ENCODE measurements at regions not wholly inside any gene's neighbourhood (a gene's known extent, or its start where the extent isn't known, plus 50 kb on each side); places are given as distances from the start of the nearest gene placed in this dataset.

GRCh38 chr2:103464831-103465230, 703.0 kb downstream of the TMEM182 start:
- intact Hi-C loops (cut with DNase I; ENCODE audit: low total_unique reads): no loop called here
- Histone ChIP-seq H3K4me1 (no peaks in the 10 kb centered on the region), H3K27me3 (no peaks in the 10 kb centered on the region), H3K27ac (no peak overlapping the region), H3K4me3 (no peak overlapping the region), H3K9me3 (no peaks in the 10 kb centered on the region), H3K36me3 (no peaks in the 10 kb centered on the region)
- WGBS, 2 donors (ENCODE audit: low coverage in 1 of 2): 65 to 80% methylated on average over 7 of the region's 7 CpGs
- in situ Hi-C loops (cut with MboI; ENCODE audit: low pct_ligation_motif_present in 1 of 4, low pct_unique_long_range_greater_than_20kb in 1 of 4, low sequenced_read_pairs in 3 of 4): no loop called here
- DNase-seq: no peak
- TF ChIP-seq, protein P1, sequence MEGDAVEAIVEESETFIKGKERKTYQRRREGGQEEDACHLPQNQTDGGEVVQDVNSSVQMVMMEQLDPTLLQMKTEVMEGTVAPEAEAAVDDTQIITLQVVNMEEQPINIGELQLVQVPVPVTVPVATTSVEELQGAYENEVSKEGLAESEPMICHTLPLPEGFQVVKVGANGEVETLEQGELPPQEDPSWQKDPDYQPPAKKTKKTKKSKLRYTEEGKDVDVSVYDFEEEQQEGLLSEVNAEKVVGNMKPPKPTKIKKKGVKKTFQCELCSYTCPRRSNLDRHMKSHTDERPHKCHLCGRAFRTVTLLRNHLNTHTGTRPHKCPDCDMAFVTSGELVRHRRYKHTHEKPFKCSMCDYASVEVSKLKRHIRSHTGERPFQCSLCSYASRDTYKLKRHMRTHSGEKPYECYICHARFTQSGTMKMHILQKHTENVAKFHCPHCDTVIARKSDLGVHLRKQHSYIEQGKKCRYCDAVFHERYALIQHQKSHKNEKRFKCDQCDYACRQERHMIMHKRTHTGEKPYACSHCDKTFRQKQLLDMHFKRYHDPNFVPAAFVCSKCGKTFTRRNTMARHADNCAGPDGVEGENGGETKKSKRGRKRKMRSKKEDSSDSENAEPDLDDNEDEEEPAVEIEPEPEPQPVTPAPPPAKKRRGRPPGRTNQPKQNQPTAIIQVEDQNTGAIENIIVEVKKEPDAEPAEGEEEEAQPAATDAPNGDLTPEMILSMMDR (IDR thresholded peaks at IDR 0.05): no peak
- TF ChIP-seq POLR2AphosphoS5 (IDR thresholded peaks at IDR 0.05): no peak
- no peak for TF ChIP-seq POLR2A (IDR thresholded peaks at IDR 0.05)
- no peak for TF ChIP-seq EP300 (IDR thresholded peaks at IDR 0.05; ENCODE audit: low read depth)

DNA sequence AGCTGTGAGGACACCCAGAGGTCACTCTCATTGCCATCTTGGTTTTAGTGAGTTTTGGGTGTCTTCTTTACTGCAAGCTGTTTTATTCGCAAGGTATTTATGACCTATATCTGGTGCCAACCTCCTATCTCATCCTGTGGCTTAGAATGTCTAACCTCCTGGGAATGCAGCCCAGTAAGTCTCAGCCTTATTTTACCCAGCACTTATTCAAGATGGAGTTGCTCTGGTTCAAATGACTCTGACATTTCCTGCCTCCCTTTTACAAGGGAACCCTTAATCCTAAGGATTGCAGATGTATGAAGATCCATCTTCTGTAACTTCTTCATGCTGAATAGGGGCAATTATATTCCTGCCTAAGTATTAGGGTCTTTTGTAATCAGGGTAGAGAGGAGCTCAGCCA, 708.0 kb downstream of the TMEM182 start:
- TF ChIP-seq POLR2AphosphoS5 (IDR thresholded peaks at IDR 0.05): no peak
- no peak for TF ChIP-seq POLR2A (IDR thresholded peaks at IDR 0.05)
- TF ChIP-seq, protein P1 (IDR thresholded peaks at IDR 0.05): no peak
- no peak for TF ChIP-seq EP300 (IDR thresholded peaks at IDR 0.05; ENCODE audit: low read depth)
- Histone ChIP-seq H3K36me3 (no peaks in the 10 kb centered on the region), H3K4me3 (no peak overlapping the region), H3K4me1 (no peaks in the 10 kb centered on the region), H3K27ac (no peak overlapping the region), H3K9me3 (no peaks in the 10 kb centered on the region), H3K27me3 (no peaks in the 10 kb centered on the region)
- intact Hi-C loops (cut with DNase I; ENCODE audit: low total_unique reads): no loop called here
- DNase-seq: no peak
- 95% methylated on average over 1 of the region's 1 CpG; no CpG with 5 or more reads in 1 of the 2 donors for WGBS, 2 donors (ENCODE audit: low coverage in 1 of 2)
- in situ Hi-C loops (cut with MboI; ENCODE audit: low pct_ligation_motif_present in 1 of 4, low pct_unique_long_range_greater_than_20kb in 1 of 4, low sequenced_read_pairs in 3 of 4): no loop called here

DNA sequence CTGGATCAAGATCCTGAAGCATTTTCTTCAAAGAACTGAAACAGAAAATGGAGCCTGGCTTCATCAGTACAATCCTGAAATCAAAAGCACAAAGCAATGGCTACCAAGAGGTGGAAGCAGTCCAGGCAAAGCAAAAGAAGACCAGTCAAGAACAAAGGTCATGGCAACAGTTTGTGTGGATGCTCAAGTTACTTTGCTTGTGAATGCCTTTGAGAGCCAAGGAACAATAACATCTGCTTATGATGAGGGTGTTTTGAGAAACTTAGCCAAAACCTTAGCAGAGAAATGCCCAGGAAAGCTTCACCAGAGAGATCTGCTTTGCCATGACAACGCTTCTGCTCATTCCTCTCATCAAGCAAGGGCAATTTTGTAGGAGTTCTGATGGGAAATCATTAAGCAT, 723.1 kb downstream of the TMEM182 start:
- Histone ChIP-seq H3K27me3 (no peaks in the 10 kb centered on the region), H3K4me1 (no peaks in the 10 kb centered on the region), H3K4me3 (no peak overlapping the region), H3K27ac (no peak overlapping the region), H3K36me3 (no peaks in the 10 kb centered on the region), H3K9me3 (no peaks in the 10 kb centered on the region)
- DNase-seq: no peak
- in situ Hi-C loops (cut with MboI; ENCODE audit: low pct_ligation_motif_present in 1 of 4, low pct_unique_long_range_greater_than_20kb in 1 of 4, low sequenced_read_pairs in 3 of 4) (no loop called here), intact Hi-C loops (cut with DNase I; ENCODE audit: low total_unique reads) (no loop called here)
- TF ChIP-seq EP300 (IDR thresholded peaks at IDR 0.05; ENCODE audit: low read depth): no peak
- TF ChIP-seq POLR2AphosphoS5 (IDR thresholded peaks at IDR 0.05): no peak
- TF ChIP-seq POLR2A (IDR thresholded peaks at IDR 0.05): no peak
- TF ChIP-seq, protein P1 (IDR thresholded peaks at IDR 0.05): no peak
- WGBS, 2 donors (ENCODE audit: low coverage in 1 of 2): 57 to 80% methylated on average over 1 of the region's 1 CpG

- H3K36me3 ChIP-seq: no peaks in the 10 kb centered on the region
- H3K27me3 ChIP-seq: no peaks in the 10 kb centered on the region
- DNase-seq: no peak
- WGBS, 2 donors (ENCODE audit: low coverage in 1 of 2): 58 to 64% methylated on average over 1 of the region's 1 CpG
- in situ Hi-C loops (cut with MboI; ENCODE audit: low pct_ligation_motif_present in 1 of 4, low pct_unique_long_range_greater_than_20kb in 1 of 4, low sequenced_read_pairs in 3 of 4) (no loop called here), intact Hi-C loops (cut with DNase I; ENCODE audit: low total_unique reads) (no loop called here)
- H3K9me3 ChIP-seq: no peaks in the 10 kb centered on the region
- no peaks in the 10 kb centered on the region for H3K4me1 ChIP-seq
- no peak overlapping the region for H3K4me3 ChIP-seq
- TF ChIP-seq POLR2AphosphoS5 (IDR thresholded peaks at IDR 0.05) (no peak), EP300 (IDR thresholded peaks at IDR 0.05; ENCODE audit: low read depth) (no peak), POLR2A (IDR thresholded peaks at IDR 0.05) (no peak)
- TF ChIP-seq, protein P1 (IDR thresholded peaks at IDR 0.05): no peak
- no peak overlapping the region for H3K27ac ChIP-seq
These were observed 735.0 kb downstream of the TMEM182 start for GRCh38 chr2:103496850-103497249.
